ENCODE measurements at regions not wholly inside any gene's neighbourhood (a gene's known extent, or its start where the extent isn't known, plus 50 kb on each side); places are given as distances from the start of the nearest gene placed in this dataset.
"Not testable (repeated sequence)": the region's sequence is repeated elsewhere in the genome, so short reads cannot be mapped to it uniquely, and the experiment has no call there.

GRCh38 chr4:60897415-60897814 lies 302.7 kb upstream of the ADGRL3 start:
- Histone ChIP-seq H3K36me3 (ENCODE audit: control insufficient read depth, insufficient read depth, low read length) (no peaks in the 10 kb centered on the region), H3K27me3 (ENCODE audit: control insufficient read depth, insufficient read depth, low read length) (no peaks in the 10 kb centered on the region), H3K4me3 (ENCODE audit: low read depth, low read length) (no peak overlapping the region)
- TF ChIP-seq CTCF (IDR thresholded peaks at IDR 0.05; ENCODE audit: insufficient read depth, low read length, poor library complexity, severe bottlenecking) = no peak
- no peak for DNase-seq (ENCODE audit: low read depth)

DNA sequence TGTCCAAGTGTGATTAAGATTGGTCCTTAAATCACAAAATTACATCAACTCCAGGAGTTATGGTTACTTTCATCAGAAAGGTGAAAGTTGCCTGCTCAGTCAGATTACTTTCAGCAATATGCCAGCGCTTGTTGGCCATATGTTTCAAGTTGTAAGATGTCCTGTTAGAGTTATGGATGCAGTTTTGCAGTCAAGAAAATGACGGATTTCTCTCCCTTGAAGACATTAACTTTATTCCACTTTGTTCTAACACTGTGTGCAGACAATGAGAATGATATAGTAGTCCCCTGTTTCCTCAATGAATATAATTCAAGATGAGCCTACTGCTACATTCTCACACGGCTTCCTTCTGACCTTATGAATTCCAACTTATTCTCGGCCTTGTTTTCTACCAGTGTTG lies 295.0 kb upstream of the ADGRL3 start:
- Histone ChIP-seq H3K4me3 (ENCODE audit: low read depth, low read length) (no peak overlapping the region), H3K36me3 (ENCODE audit: control insufficient read depth, insufficient read depth, low read length) (no peaks in the 10 kb centered on the region), H3K27me3 (ENCODE audit: control insufficient read depth, insufficient read depth, low read length) (no peaks in the 10 kb centered on the region)
- DNase-seq (ENCODE audit: low read depth) = no peak
- no peak for TF ChIP-seq CTCF (IDR thresholded peaks at IDR 0.05; ENCODE audit: insufficient read depth, low read length, poor library complexity, severe bottlenecking)

DNA sequence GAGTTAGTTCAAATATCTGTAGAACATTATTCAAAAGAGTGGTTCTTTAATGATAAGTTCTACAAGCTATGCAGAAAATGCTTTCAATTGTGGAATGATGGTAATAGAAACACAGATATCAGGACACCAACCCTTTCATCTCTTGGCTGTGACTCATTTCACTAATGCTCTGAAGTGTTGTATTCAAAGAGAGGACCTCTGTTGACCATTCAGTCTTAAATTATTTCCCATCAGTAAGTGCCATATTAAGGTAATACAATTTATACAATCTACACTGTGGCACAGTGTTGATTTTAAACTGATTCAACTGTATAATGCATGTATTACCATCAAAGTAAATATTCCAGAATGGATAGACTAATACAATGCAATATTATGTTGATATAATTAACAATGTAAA lies 289.0 kb upstream of the ADGRL3 start:
- no peak for TF ChIP-seq CTCF (IDR thresholded peaks at IDR 0.05; ENCODE audit: insufficient read depth, low read length, poor library complexity, severe bottlenecking)
- Histone ChIP-seq H3K27me3 (ENCODE audit: control insufficient read depth, insufficient read depth, low read length) (no peaks in the 10 kb centered on the region), H3K36me3 (ENCODE audit: control insufficient read depth, insufficient read depth, low read length) (no peaks in the 10 kb centered on the region), H3K4me3 (ENCODE audit: low read depth, low read length) (no peak overlapping the region)
- no peak for DNase-seq (ENCODE audit: low read depth)

- Histone ChIP-seq H3K36me3 (ENCODE audit: control insufficient read depth, insufficient read depth, low read length) (no peaks in the 10 kb centered on the region), H3K27me3 (ENCODE audit: control insufficient read depth, insufficient read depth, low read length) (no peaks in the 10 kb centered on the region), H3K4me3 (ENCODE audit: low read depth, low read length) (no peak overlapping the region)
- no peak for TF ChIP-seq CTCF (IDR thresholded peaks at IDR 0.05; ENCODE audit: insufficient read depth, low read length, poor library complexity, severe bottlenecking)
- no peak for DNase-seq (ENCODE audit: low read depth)
Measured at GRCh38 chr4:60913002-60913401, 287.1 kb upstream of the ADGRL3 start.

DNA sequence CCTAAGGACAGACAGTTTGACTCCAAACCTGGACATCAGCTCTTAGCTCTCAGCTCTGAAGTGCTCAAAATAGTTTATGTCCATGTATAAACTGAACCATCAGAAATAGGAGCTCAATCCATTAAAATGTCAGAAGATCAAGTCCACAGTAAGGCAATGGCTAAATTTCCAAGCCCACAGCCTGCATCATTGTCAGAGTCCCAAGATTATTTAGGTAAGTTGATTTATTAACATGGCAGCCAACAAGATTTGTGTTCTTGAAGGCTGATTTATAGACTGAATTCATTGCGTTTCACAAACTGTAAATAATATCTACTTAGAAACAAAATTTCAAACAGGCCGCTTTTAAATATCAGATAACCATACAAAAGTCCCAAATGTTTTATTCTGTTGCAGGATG lies 286.5 kb upstream of the ADGRL3 start:
- H3K4me3 ChIP-seq (ENCODE audit: low read depth, low read length) = no peak overlapping the region
- no peaks in the 10 kb centered on the region for H3K27me3 ChIP-seq (ENCODE audit: control insufficient read depth, insufficient read depth, low read length)
- DNase-seq (ENCODE audit: low read depth) = no peak
- H3K36me3 ChIP-seq (ENCODE audit: control insufficient read depth, insufficient read depth, low read length) = no peaks in the 10 kb centered on the region
- no peak for TF ChIP-seq CTCF (IDR thresholded peaks at IDR 0.05; ENCODE audit: insufficient read depth, low read length, poor library complexity, severe bottlenecking)

DNA sequence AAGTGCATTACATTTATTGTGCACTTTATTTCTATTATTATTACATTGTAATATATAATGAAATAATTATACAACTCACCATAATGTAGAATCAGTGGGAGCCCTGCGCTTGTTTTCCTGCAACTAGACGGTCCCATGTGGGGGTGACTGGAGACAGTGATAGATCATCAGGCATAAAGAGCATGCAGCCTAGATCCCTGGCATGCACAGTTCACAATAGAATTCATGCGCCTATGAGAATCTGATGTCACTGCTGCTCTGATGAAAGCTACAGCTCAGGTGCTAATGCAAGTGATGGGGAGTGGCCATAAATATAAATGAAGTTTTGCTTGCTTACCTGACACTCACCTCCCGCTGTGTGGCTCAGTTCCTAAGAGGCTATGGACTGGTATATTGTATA lies 278.4 kb upstream of the ADGRL3 start:
- not testable (repeated sequence) for H3K27me3 ChIP-seq (ENCODE audit: control insufficient read depth, insufficient read depth, low read length); DNase-seq (ENCODE audit: low read depth); H3K4me3 ChIP-seq (ENCODE audit: low read depth, low read length); H3K36me3 ChIP-seq (ENCODE audit: control insufficient read depth, insufficient read depth, low read length)

All from kidney epithelial cell (primary cell).